SKM-1 treated with dmso at 0.1 percent for 144 hours (cell line): ENCODE measurements at regions not wholly inside any gene's neighbourhood (a gene's known extent, or its start where the extent isn't known, plus 50 kb on each side); places are given as distances from the start of the nearest gene placed in this dataset.
"Not testable (repeated sequence)": the region's sequence is repeated elsewhere in the genome, so short reads cannot be mapped to it uniquely, and the experiment has no call there.

Experiments used
- DNase-seq: peaks from one replicate; lab custom pipeline; 2025; ENCODE audit not compliant: unreplicated experiment; lab: John Stamatoyannopoulos, UW

- DNase-seq = no peak
These were observed 927.1 kb downstream of the NR2F1-AS1 start for GRCh38 chr5:92653730-92654461.

- DNase-seq = no peak
These were observed 928.3 kb downstream of the NR2F1-AS1 start for GRCh38 chr5:92652756-92653155.

- DNase-seq = no peak
These were observed 936.6 kb downstream of the NR2F1-AS1 start for GRCh38 chr5:92644266-92644886.

GRCh38 chr5:92641031-92641962 lies 939.7 kb downstream of the NR2F1-AS1 start:
- no peak for DNase-seq

GRCh38 chr5:92640340-92640739 lies 940.7 kb downstream of the NR2F1-AS1 start:
- DNase-seq = no peak

DNA sequence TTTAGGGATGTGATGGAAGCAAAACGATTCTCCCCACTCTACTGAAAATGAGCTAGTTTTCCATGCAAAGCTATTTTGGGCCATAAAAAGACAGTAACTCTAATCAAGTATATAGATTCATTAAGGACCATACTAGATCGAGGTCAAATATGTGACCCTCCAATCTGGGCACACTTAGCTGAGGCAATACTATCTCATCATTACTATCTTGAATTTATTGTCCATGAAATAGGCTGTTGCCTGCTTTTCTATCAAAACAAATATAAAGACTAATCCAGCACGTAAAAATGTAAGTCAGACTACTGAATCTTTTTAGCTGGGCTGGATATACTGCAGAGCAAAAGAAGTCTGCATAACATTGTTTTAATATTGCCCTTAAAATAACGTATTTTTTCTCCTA lies 943.1 kb downstream of the NR2F1-AS1 start:
- no peak for DNase-seq

GRCh38 chr5:92637247-92637646 lies 943.8 kb downstream of the NR2F1-AS1 start:
- DNase-seq = no peak

DNA sequence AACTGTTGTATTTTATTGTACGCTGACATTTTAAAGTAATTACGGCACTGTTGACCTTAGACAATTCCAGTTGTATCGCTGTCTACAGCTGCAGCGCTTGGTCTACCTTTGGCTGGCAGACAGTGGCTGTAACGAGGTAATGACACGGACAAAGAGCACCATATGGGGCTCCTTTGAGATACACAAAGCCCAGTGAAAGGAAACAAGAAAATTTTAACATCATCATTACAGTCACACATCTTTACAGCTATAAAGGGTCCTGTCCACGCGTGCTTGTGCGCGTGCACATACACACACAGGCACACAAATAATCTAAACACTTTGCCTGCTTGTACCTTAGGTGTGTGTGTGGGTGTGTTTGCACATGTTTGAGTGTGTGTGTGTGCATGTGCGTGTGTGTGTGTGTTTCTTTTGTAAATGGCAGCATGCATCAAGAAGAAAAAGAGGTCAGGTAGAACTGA lies 946.0 kb downstream of the NR2F1-AS1 start:
- DNase-seq = no peak

DNA sequence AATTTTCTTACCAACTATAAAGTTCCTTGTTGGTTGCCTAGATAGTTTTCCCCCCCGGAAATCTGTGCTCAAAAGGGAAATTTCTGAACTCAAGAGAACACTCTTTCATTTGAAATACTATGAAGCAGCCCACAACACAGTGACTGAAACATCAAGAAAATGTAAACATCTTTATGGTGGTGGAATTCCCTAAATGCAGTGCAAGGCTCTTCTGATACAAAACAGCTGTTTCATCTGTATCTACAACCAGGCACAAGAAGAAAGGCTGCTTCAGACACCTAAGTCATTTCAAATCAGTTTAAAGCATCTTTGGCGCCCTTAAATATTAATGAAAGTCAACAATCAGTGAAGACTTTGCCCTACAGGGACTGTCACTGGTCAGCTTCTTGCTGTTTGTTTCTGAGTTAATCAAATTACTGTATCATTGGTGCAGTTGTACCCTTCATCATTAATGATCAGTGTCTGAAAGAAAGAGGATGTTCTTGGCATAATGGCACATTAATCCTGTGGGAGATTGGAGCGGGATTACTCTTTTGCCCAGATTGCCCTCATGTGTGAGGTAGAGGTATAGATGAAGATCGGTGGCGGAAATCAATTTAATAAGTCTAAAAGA lies 947.0 kb downstream of the NR2F1-AS1 start:
- DNase-seq = no peak

- no peak for DNase-seq
These were observed 947.8 kb downstream of the NR2F1-AS1 start for GRCh38 chr5:92633176-92633575.

GRCh38 chr5:92631237-92631701 lies 949.8 kb downstream of the NR2F1-AS1 start:
- not testable (repeated sequence) for DNase-seq

- DNase-seq = no peak
These were observed 951.4 kb downstream of the NR2F1-AS1 start for GRCh38 chr5:92629574-92629973.

- no peak for DNase-seq
These were observed 952.0 kb downstream of the NR2F1-AS1 start for GRCh38 chr5:92629000-92629399.

- no peak for DNase-seq
These were observed 953.8 kb downstream of the NR2F1-AS1 start for GRCh38 chr5:92627186-92627585.

DNA sequence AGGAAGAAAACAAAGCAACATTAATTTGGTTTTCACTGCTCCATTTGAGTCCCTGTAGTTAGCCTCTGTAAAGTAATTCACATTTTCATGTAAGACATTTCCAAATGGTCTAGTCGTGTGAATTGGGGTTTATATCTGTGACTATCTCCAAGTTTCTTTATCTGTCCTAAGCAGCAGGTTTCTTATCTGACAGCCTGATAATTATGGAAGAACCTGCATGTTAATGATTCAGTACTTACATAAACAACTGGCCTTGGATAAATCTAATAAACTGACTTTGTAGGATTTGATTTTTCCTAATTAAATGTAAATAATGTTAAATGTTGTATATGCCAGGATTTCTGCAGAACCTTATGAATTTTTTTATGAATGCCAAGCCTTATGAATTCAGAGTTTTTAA lies 964.9 kb downstream of the NR2F1-AS1 start:
- DNase-seq = no peak

GRCh38 chr5:92613546-92613945 lies 967.5 kb downstream of the NR2F1-AS1 start:
- no peak for DNase-seq

DNA sequence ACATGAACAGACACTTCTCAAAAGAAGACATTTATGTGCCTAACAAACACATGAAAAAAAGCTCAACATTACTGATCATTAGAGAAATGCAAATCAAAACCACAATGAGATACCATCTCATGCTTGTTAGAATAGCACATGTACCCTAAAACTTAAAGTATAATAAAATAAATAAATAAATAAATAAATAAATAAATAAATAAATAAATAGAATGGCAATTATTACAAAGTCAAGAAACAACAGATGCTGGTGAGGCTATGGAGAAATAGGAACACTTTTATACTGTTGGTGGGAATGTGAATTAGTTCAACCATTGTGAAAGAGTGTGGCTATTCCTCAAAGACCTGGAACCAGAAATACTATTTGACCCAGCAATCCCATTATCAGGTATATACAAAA lies 970.6 kb downstream of the NR2F1-AS1 start:
- not testable (repeated sequence) for DNase-seq

- DNase-seq = no peak
These were observed 975.4 kb downstream of the NR2F1-AS1 start for GRCh38 chr5:92605591-92605990.

DNA sequence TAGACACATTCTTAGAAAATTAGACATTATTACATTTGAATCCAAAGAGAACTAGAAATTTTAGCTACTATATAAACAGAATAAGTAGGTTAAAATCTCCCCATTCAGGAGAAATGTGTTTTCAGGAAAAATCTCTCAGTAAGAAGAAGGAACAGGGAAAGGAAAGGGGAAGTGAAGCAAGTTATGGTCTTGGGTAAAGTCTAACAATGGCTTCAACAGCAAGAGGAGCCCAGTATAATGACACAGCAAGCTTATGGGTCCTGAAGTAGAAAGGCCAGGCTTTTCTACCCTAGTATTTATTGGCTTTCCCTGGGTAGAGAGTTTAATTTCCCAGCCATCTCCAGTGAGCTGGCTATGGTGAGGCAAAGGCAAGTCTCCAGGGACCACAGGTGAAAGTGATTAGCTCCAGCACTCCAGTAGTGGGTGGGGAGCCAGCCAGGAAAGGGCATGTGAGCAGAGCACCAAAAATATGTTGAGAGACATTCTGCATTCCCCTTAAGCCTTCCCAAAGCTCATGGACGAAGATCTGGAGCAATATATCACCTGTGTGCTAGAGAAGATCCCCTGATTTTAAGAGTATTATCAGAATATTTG lies 981.7 kb downstream of the NR2F1-AS1 start:
- DNase-seq = peak; percentile 39

GRCh38 chr5:92594031-92594430 lies 987.0 kb downstream of the NR2F1-AS1 start:
- no peak for DNase-seq

DNA sequence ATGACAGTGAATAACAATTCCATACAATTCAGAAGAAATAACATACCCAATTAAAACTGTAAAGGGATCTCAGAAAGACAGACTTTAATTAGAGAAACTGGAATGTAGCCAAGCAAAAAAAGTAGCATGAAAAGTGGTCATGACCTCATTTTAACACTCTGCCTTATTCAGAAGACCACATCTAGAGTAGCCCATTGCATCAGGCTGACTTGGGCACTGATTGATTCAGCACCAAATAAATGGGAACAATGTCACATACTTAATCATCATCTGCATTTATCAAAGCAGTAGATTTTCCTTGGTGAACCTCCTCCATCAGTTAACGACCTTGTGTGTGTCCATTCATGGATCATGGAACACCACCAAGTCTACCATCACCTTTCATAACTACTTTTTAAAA lies 992.1 kb downstream of the NR2F1-AS1 start:
- DNase-seq = no peak
